CD4-positive, alpha-beta T cell (primary cell): ENCODE measurements at regions not wholly inside any gene's neighbourhood (a gene's known extent, or its start where the extent isn't known, plus 50 kb on each side); places are given as distances from the start of the nearest gene placed in this dataset.

Experiments used
- ATAC-seq: fragments of 200-7000 bp; cut with Tn5 transposase; one replicate; pipeline ENCODE4 v1.10.0; 2022; ENCODE audit warnings: mild to moderate bottlenecking; ENCODE audit not compliant: poor library complexity
- CTCF ChIA-PET: fragments of 350-600 bp; sonication (Branson Sonifier 250); formaldehyde crosslinking; loops from one replicate; lab custom pipeline; 2021; ENCODE audit warnings: antibody characterized with exemption, inconsistent platforms; lab: Charles Lee
- POLR2A ChIA-PET: fragments of 350-600 bp; sonication (Branson Sonifier 250); formaldehyde crosslinking; loops from one replicate; lab custom pipeline; 2021; ENCODE audit warnings: antibody characterized with exemption, inconsistent platforms; lab: Charles Lee
- DNase-seq, 14 experiments: peaks; one replicate each; pipeline ENCODE4 v3.0.0-alpha.2; 2013 to 2020; ENCODE audit warnings: mixed read lengths in 2 of 14
- H3K27ac ChIP-seq, 2 donors: one replicate each; pipeline versions ENCODE4 v1.5.1 to v1.7.0; 2013; ENCODE audit warnings: low read length in 2 of 2, low read depth in 1 of 2, mild to moderate bottlenecking in 1 of 2
- H3K27me3 ChIP-seq, 2 experiments: 1 replicate in 1 of 2; 2 replicates in 1 of 2; pipeline versions ENCODE4 v1.6.1 to v1.7.0; 2013; ENCODE audit warnings: low read length in 2 of 2, control low read depth in 1 of 2, mild to moderate bottlenecking in 1 of 2, moderate library complexity in 1 of 2; ENCODE audit not compliant: insufficient read depth in 2 of 2, control insufficient read depth in 1 of 2
- H3K36me3 ChIP-seq: one replicate; pipeline ENCODE4 v1.6.1; 2013; ENCODE audit warnings: low read length, control low read depth; ENCODE audit not compliant: insufficient read depth
- H3K4me1 ChIP-seq: one replicate; pipeline ENCODE4 v1.6.1; 2013; ENCODE audit warnings: low read length, control low read depth; ENCODE audit not compliant: insufficient read depth
- H3K4me3 ChIP-seq: one replicate; pipeline ENCODE4 v1.5.1; 2013; ENCODE audit warnings: mild to moderate bottlenecking, low read length, moderate library complexity
- H3K9me3 ChIP-seq, 2 experiments: 1 replicate in 1 of 2; 2 replicates in 1 of 2; pipeline versions ENCODE4 v1.6.1 to v1.7.0; 2013; ENCODE audit warnings: low read length in 2 of 2, mild to moderate bottlenecking in 2 of 2, control low read depth in 1 of 2, moderate library complexity in 1 of 2; ENCODE audit not compliant: control insufficient read depth in 1 of 2, insufficient read depth in 1 of 2
- H3K27ac Mint-ChIP-seq: one replicate; pipeline ENCODE4 v1.8.0; 2020; ENCODE audit warnings: mixed read lengths
- H3K27me3 Mint-ChIP-seq: one replicate; pipeline ENCODE4 v1.8.0; 2021; ENCODE audit warnings: mixed read lengths
- H3K36me3 Mint-ChIP-seq: one replicate; pipeline ENCODE4 v1.8.0; 2021; ENCODE audit warnings: low read depth, mixed read lengths
- H3K4me1 Mint-ChIP-seq: one replicate; pipeline ENCODE4 v1.8.0; 2021; ENCODE audit warnings: low read depth, mixed read lengths
- H3K4me3 Mint-ChIP-seq: one replicate; pipeline ENCODE4 v1.8.0; 2020; ENCODE audit warnings: mild to moderate bottlenecking, mixed read lengths
- H3K9me3 Mint-ChIP-seq: one replicate; pipeline ENCODE4 v1.8.0; 2020; ENCODE audit warnings: mixed read lengths
- intact Hi-C, 2 experiments: fragments of 100-400 bp; cut with DNase I in 1 of 2; cut with micrococcal nuclease in 1 of 2; formaldehyde crosslinking; loops; one replicate each; pipeline versions ENCODE4 v1.15.1 to v1.9.0; 2023 to 2025; cut with DNase I, micrococcal nuclease
- TF ChIP-seq, protein P1 (sequence below): fragments of 200-600 bp; IDR thresholded peaks from one replicate; pipeline ENCODE4 v1.8.0; 2022; ENCODE audit warnings: antibody characterized with exemption, mild to moderate bottlenecking

DNA sequence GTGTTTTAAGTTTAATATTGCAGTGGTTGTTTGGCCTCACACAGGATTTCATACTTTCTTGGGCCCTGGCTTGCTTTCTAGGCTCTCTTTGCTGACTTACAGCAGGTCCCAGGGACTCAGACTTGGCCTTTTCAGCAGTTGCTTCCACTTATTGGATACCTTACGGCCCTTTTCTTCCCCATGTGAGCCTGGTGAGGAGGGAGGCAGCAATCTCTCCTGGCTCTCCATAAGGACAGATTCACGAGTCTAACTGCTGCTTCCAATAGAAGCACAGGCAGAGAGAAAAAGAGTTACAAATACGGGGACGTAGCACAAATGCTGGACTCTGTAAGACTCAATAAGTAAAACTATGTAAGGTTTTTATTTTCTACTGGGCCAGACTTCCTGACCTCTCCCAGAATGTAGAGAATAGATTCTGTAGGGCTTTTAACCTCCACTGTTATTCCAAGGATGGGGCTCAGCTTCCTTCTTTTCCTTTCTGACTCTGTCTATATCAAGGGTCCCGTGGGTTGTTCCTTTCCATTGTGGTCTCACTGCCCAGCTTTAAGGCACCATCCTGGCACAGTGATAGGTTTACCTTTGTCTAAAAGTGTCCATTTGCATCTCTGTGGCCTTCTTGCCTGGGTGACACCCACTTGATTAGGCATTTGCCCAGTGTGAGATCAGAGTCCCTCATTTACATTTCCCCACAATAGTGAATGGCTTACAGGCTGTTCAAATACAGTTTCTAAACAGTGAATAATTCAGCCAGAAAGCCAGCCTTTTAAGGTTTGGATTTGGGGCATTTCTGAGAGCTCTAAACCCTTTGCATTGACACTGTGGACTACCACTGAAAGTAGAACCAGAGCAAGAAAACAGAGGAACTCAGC is 92.8 kb downstream of the RASSF10 start:
- H3K27me3 Mint-ChIP-seq = peaks cover 26% of the 10 kb centered on the region
- TF ChIP-seq, protein P1, sequence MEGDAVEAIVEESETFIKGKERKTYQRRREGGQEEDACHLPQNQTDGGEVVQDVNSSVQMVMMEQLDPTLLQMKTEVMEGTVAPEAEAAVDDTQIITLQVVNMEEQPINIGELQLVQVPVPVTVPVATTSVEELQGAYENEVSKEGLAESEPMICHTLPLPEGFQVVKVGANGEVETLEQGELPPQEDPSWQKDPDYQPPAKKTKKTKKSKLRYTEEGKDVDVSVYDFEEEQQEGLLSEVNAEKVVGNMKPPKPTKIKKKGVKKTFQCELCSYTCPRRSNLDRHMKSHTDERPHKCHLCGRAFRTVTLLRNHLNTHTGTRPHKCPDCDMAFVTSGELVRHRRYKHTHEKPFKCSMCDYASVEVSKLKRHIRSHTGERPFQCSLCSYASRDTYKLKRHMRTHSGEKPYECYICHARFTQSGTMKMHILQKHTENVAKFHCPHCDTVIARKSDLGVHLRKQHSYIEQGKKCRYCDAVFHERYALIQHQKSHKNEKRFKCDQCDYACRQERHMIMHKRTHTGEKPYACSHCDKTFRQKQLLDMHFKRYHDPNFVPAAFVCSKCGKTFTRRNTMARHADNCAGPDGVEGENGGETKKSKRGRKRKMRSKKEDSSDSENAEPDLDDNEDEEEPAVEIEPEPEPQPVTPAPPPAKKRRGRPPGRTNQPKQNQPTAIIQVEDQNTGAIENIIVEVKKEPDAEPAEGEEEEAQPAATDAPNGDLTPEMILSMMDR = no peak
- no peak overlapping the region for H3K27ac Mint-ChIP-seq
- intact Hi-C loops = no loop called here
- H3K36me3 Mint-ChIP-seq = no peaks in the 10 kb centered on the region
- H3K27me3 ChIP-seq = peaks cover 3 to 4% of the 10 kb centered on the region in 2 experiments
- H3K4me1 Mint-ChIP-seq = no peaks in the 10 kb centered on the region
- ATAC-seq = no peak
- H3K36me3 ChIP-seq = no peaks in the 10 kb centered on the region
- H3K27ac ChIP-seq = no peak overlapping the region
- CTCF ChIA-PET = no interaction called here
- no peak overlapping the region for H3K4me3 ChIP-seq
- POLR2A ChIA-PET = no interaction called here
- H3K9me3 ChIP-seq = no peaks in the 10 kb centered on the region
- DNase-seq = no peak
- no peaks in the 10 kb centered on the region for H3K4me1 ChIP-seq
- no peaks in the 10 kb centered on the region for H3K9me3 Mint-ChIP-seq
- H3K4me3 Mint-ChIP-seq = no peak overlapping the region

DNA sequence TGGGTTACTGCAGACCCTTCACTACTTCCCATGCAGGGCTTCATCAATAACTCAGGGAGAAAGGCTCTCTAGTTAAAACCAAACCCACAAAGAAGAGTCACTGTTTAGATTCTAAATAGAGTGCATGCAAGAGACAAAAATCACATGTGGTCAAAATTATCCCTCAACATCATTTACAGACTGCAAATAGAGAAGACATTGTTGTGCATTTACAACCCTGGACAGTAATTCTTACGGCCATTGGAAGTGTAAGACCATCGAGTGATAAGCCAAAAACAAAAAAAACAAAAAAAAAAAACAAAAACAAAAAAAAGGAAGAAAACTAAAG is 93.4 kb downstream of the RASSF10 start:
- Histone ChIP-seq H3K27ac (no peak overlapping the region), H3K4me3 (no peak overlapping the region), H3K4me1 (no peaks in the 10 kb centered on the region), H3K36me3 (no peaks in the 10 kb centered on the region), H3K9me3 (no peaks in the 10 kb centered on the region), H3K27me3 (peaks cover 3 to 4% of the 10 kb centered on the region in 2 experiments)
- Mint-ChIP-seq H3K4me1 (no peaks in the 10 kb centered on the region), H3K36me3 (no peaks in the 10 kb centered on the region), H3K27me3 (peaks cover 26% of the 10 kb centered on the region), H3K4me3 (no peak overlapping the region), H3K9me3 (no peaks in the 10 kb centered on the region), H3K27ac (no peak overlapping the region)
- ChIA-PET CTCF (no interaction called here), POLR2A (no interaction called here)
- DNase-seq (no peak), ATAC-seq (no peak)
- intact Hi-C loops = no loop called here
- TF ChIP-seq, protein P1 = no peak

DNA sequence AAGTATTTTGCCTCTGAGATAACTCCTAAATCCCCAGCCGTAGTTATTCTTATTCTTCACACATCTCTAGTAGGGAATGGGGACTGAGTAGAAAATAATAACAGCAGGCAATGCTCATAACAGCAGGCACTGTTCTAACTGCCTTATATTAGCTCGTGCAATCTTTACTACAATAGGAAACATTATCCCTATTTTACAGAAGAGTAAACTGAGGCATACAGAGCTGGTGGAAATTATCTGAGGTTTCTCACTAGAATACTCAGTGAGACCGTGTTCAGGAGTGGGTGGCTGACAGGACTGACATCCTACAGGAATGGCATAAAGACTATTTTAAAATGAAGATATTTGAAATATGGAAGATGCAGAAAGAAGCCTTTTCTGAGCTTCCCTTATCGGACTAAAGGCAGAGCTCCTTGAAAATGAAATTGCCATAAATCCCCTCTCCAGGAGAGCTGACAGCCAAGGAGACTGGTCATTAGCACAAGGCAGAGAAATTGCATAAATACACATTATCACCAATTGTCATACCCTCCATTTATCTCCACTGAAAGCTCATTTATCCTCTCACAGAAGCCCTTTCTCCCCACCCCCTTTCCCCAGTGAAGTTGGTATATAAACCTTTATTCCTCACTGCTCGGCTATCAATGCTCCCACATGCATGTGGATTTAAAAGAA is 93.9 kb downstream of the RASSF10 start:
- no peak for DNase-seq
- H3K4me1 ChIP-seq = no peaks in the 10 kb centered on the region
- no peak overlapping the region for H3K4me3 ChIP-seq
- Mint-ChIP-seq H3K4me3 (no peak overlapping the region), H3K4me1 (no peaks in the 10 kb centered on the region), H3K27ac (no peak overlapping the region), H3K36me3 (no peaks in the 10 kb centered on the region), H3K27me3 (peaks cover 22% of the 10 kb centered on the region), H3K9me3 (no peaks in the 10 kb centered on the region)
- CTCF ChIA-PET = no interaction called here
- TF ChIP-seq, protein P1 = no peak
- POLR2A ChIA-PET = no interaction called here
- H3K27ac ChIP-seq = no peak overlapping the region
- intact Hi-C loops = no loop called here
- H3K36me3 ChIP-seq = no peaks in the 10 kb centered on the region
- ATAC-seq = no peak
- H3K27me3 ChIP-seq = peaks cover 3 to 4% of the 10 kb centered on the region in 2 experiments
- H3K9me3 ChIP-seq = no peaks in the 10 kb centered on the region
